ENCODE measurements at regions not wholly inside any gene's neighbourhood (a gene's known extent, or its start where the extent isn't known, plus 50 kb on each side); places are given as distances from the start of the nearest gene placed in this dataset.

- H4K20me1 ChIP-seq (ENCODE audit: insufficient read depth), result no peaks in the 10 kb centered on the region
- H3K36me3 ChIP-seq (ENCODE audit: low read depth), result no peaks in the 10 kb centered on the region
- H3K9me2 ChIP-seq (ENCODE audit: insufficient read depth), result no peaks in the 10 kb centered on the region
- H2AFZ ChIP-seq, result no peak overlapping the region
- TF ChIP-seq EZH2 (IDR thresholded peaks at IDR 0.05; ENCODE audit: insufficient read depth, poor library complexity, severe bottlenecking), result no peak
- TF ChIP-seq EZH2phosphoT487 (IDR thresholded peaks at IDR 0.05; ENCODE audit: insufficient read depth, low read depth), result no peak
- H3K27ac ChIP-seq, result no peak overlapping the region
- DNase-seq, result no peak
- no peaks in the 10 kb centered on the region for H3F3A ChIP-seq (ENCODE audit: insufficient read depth)
- H3K4me3 ChIP-seq, result no peak overlapping the region
- no peak overlapping the region for H3K9ac ChIP-seq
- WGBS, 2 experiments (ENCODE audit: low coverage in 1 of 2, low lambda C conversion rate in 2 of 2, missing lambda C conversion rate in 2 of 2), result 19% methylated on average over 2 of the region's 2 CpGs
- H3K9me3 ChIP-seq (ENCODE audit: low read depth), result no peaks in the 10 kb centered on the region
- H3K27me3 ChIP-seq (replicated peaks; ENCODE audit: insufficient read depth), result no peaks in the 10 kb centered on the region
- no peaks in the 10 kb centered on the region for H3K4me1 ChIP-seq (ENCODE audit: insufficient read depth)
- H3K79me2 ChIP-seq (ENCODE audit: insufficient read depth), result no peaks in the 10 kb centered on the region
- no peak overlapping the region for H3K4me2 ChIP-seq (ENCODE audit: unreplicated experiment)
- in situ Hi-C loops (cut with MboI), result no loop called here
Observed at GRCh38 chr4:170723171-170723570, 633.4 kb upstream of the AADAT start.

GRCh38 chr4:170721812-170722373 lies 632.1 kb upstream of the AADAT start:
- Histone ChIP-seq H3K9ac (no peak overlapping the region), H3K27ac (no peak overlapping the region), H2AFZ (no peak overlapping the region), H3K27me3 (replicated peaks; ENCODE audit: insufficient read depth) (no peaks in the 10 kb centered on the region), H3K36me3 (ENCODE audit: low read depth) (no peaks in the 10 kb centered on the region), H3K4me1 (ENCODE audit: insufficient read depth) (no peaks in the 10 kb centered on the region), H3K4me2 (ENCODE audit: unreplicated experiment) (no peak overlapping the region), H3F3A (ENCODE audit: insufficient read depth) (no peaks in the 10 kb centered on the region), H3K9me3 (ENCODE audit: low read depth) (no peaks in the 10 kb centered on the region), H3K4me3 (no peak overlapping the region), H3K79me2 (ENCODE audit: insufficient read depth) (no peaks in the 10 kb centered on the region), H3K9me2 (ENCODE audit: insufficient read depth) (no peaks in the 10 kb centered on the region), H4K20me1 (ENCODE audit: insufficient read depth) (no peaks in the 10 kb centered on the region)
- DNase-seq, result no peak
- no peak for TF ChIP-seq EZH2phosphoT487 (IDR thresholded peaks at IDR 0.05; ENCODE audit: insufficient read depth, low read depth)
- no peak for TF ChIP-seq EZH2 (IDR thresholded peaks at IDR 0.05; ENCODE audit: insufficient read depth, poor library complexity, severe bottlenecking)
- 16 to 26% methylated on average over 1 of the region's 1 CpG for WGBS, 2 experiments (ENCODE audit: low coverage in 1 of 2, low lambda C conversion rate in 2 of 2, missing lambda C conversion rate in 2 of 2)
- in situ Hi-C loops (cut with MboI), result no loop called here

GRCh38 chr4:170716868-170717267 lies 627.1 kb upstream of the AADAT start:
- TF ChIP-seq EZH2phosphoT487 (IDR thresholded peaks at IDR 0.05; ENCODE audit: insufficient read depth, low read depth), result no peak
- TF ChIP-seq EZH2 (IDR thresholded peaks at IDR 0.05; ENCODE audit: insufficient read depth, poor library complexity, severe bottlenecking), result no peak
- Histone ChIP-seq H3K4me1 (ENCODE audit: insufficient read depth) (no peaks in the 10 kb centered on the region), H3K27me3 (replicated peaks; ENCODE audit: insufficient read depth) (no peaks in the 10 kb centered on the region), H3K79me2 (ENCODE audit: insufficient read depth) (no peaks in the 10 kb centered on the region), H3K4me2 (ENCODE audit: unreplicated experiment) (no peak overlapping the region), H3K27ac (no peak overlapping the region), H3K9me2 (ENCODE audit: insufficient read depth) (no peaks in the 10 kb centered on the region), H3K4me3 (no peak overlapping the region), H2AFZ (no peak overlapping the region), H3F3A (ENCODE audit: insufficient read depth) (no peaks in the 10 kb centered on the region), H3K9me3 (ENCODE audit: low read depth) (no peaks in the 10 kb centered on the region), H4K20me1 (ENCODE audit: insufficient read depth) (no peaks in the 10 kb centered on the region), H3K9ac (no peak overlapping the region), H3K36me3 (ENCODE audit: low read depth) (no peaks in the 10 kb centered on the region)
- in situ Hi-C loops (cut with MboI), result no loop called here
- 17 to 28% methylated on average over 1 of the region's 1 CpG for WGBS, 2 experiments (ENCODE audit: low coverage in 1 of 2, low lambda C conversion rate in 2 of 2, missing lambda C conversion rate in 2 of 2)
- no peak for DNase-seq

DNA sequence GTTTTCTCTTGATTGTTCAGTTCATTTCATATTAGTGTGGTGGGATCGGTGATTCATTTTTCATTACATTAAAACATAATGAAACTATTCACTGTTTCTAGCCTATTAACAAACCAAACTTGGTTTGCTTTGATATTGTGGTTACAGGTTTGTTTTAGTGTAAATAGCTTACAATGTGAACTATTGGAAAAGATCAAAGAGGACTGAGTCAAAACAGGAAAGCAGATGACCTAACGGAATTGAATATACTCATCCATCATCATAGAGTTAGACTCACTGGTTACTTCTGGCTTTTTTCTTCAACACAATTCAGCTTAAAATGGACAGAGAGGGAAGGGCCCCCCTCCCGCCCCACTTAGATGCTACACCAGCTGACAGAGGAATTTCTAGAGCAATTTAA lies 616.2 kb upstream of the AADAT start:
- no peak for TF ChIP-seq EZH2phosphoT487 (IDR thresholded peaks at IDR 0.05; ENCODE audit: insufficient read depth, low read depth)
- no peak for TF ChIP-seq EZH2 (IDR thresholded peaks at IDR 0.05; ENCODE audit: insufficient read depth, poor library complexity, severe bottlenecking)

GRCh38 chr4:170700064-170700463 lies 610.3 kb upstream of the AADAT start:
- H4K20me1 ChIP-seq (ENCODE audit: insufficient read depth), result no peaks in the 10 kb centered on the region
- no peaks in the 10 kb centered on the region for H3K79me2 ChIP-seq (ENCODE audit: insufficient read depth)
- no peak for DNase-seq
- no peaks in the 10 kb centered on the region for H3K27me3 ChIP-seq (replicated peaks; ENCODE audit: insufficient read depth)
- H3K36me3 ChIP-seq (ENCODE audit: low read depth), result no peaks in the 10 kb centered on the region
- H2AFZ ChIP-seq, result no peak overlapping the region
- H3K9me3 ChIP-seq (ENCODE audit: low read depth), result no peaks in the 10 kb centered on the region
- H3K4me3 ChIP-seq, result no peak overlapping the region
- in situ Hi-C loops (cut with MboI), result no loop called here
- no peaks in the 10 kb centered on the region for H3F3A ChIP-seq (ENCODE audit: insufficient read depth)
- no peak overlapping the region for H3K9ac ChIP-seq
- 36 to 39% methylated on average over 5 of the region's 5 CpGs for WGBS, 2 experiments (ENCODE audit: low coverage in 1 of 2, low lambda C conversion rate in 2 of 2, missing lambda C conversion rate in 2 of 2)
- no peak overlapping the region for H3K4me2 ChIP-seq (ENCODE audit: unreplicated experiment)
- no peak overlapping the region for H3K27ac ChIP-seq
- no peaks in the 10 kb centered on the region for H3K4me1 ChIP-seq (ENCODE audit: insufficient read depth)
- TF ChIP-seq EZH2phosphoT487 (IDR thresholded peaks at IDR 0.05; ENCODE audit: insufficient read depth, low read depth) (no peak), EZH2 (IDR thresholded peaks at IDR 0.05; ENCODE audit: insufficient read depth, poor library complexity, severe bottlenecking) (no peak)
- no peaks in the 10 kb centered on the region for H3K9me2 ChIP-seq (ENCODE audit: insufficient read depth)

More for the DNA sequence above, 616.2 kb upstream of the AADAT start:
- no peak overlapping the region for H3K9ac ChIP-seq
- no peaks in the 10 kb centered on the region for H3K4me1 ChIP-seq (ENCODE audit: insufficient read depth)
- no peaks in the 10 kb centered on the region for H3K27me3 ChIP-seq (replicated peaks; ENCODE audit: insufficient read depth)
- 12 to 17% methylated on average over 3 of the region's 3 CpGs for WGBS, 2 experiments (ENCODE audit: low coverage in 1 of 2, low lambda C conversion rate in 2 of 2, missing lambda C conversion rate in 2 of 2)
- no peaks in the 10 kb centered on the region for H3F3A ChIP-seq (ENCODE audit: insufficient read depth)
- H3K36me3 ChIP-seq (ENCODE audit: low read depth), result no peaks in the 10 kb centered on the region
- in situ Hi-C loops (cut with MboI), result no loop called here
- no peak overlapping the region for H3K4me3 ChIP-seq
- H3K9me2 ChIP-seq (ENCODE audit: insufficient read depth), result no peaks in the 10 kb centered on the region
- H3K4me2 ChIP-seq (ENCODE audit: unreplicated experiment), result no peak overlapping the region
- no peak for DNase-seq
- no peak overlapping the region for H2AFZ ChIP-seq
- H3K79me2 ChIP-seq (ENCODE audit: insufficient read depth), result no peaks in the 10 kb centered on the region
- no peaks in the 10 kb centered on the region for H4K20me1 ChIP-seq (ENCODE audit: insufficient read depth)
- no peak overlapping the region for H3K27ac ChIP-seq
- H3K9me3 ChIP-seq (ENCODE audit: low read depth), result no peaks in the 10 kb centered on the region

All from GM23248 (cell line).